Esophagus (tissue), 2 donors: ENCODE measurements at regions not wholly inside any gene's neighbourhood (a gene's known extent, or its start where the extent isn't known, plus 50 kb on each side); places are given as distances from the start of the nearest gene placed in this dataset.

ENCODE experiments used
- H3K27ac ChIP-seq, 2 donors: one replicate each; pipeline ENCODE4 v1.5.1; 2013; ENCODE audit warnings: low read depth in 2 of 2, mild to moderate bottlenecking in 2 of 2, inconsistent platforms in 1 of 2, low read length in 1 of 2, moderate library complexity in 1 of 2
- H3K27me3 ChIP-seq, 2 donors: one replicate each; pipeline ENCODE4 v1.6.1; 2013; ENCODE audit warnings: low read length in 2 of 2, control low read depth in 1 of 2, mild to moderate bottlenecking in 1 of 2; ENCODE audit not compliant: insufficient read depth in 2 of 2, control insufficient read depth in 1 of 2
- H3K36me3 ChIP-seq, 2 donors: one replicate each; pipeline ENCODE4 v1.6.1; 2013; ENCODE audit warnings: low read length in 1 of 2; ENCODE audit not compliant: control insufficient read depth in 2 of 2, insufficient read depth in 2 of 2
- H3K4me1 ChIP-seq, 2 donors: one replicate each; pipeline ENCODE4 v1.6.1; 2013; ENCODE audit warnings: low read length in 1 of 2; ENCODE audit not compliant: control insufficient read depth in 2 of 2, insufficient read depth in 2 of 2
- H3K4me3 ChIP-seq, 2 donors: one replicate each; pipeline ENCODE4 v1.5.1; 2013; ENCODE audit warnings: low read length in 2 of 2, mild to moderate bottlenecking in 2 of 2, low read depth in 1 of 2, moderate library complexity in 1 of 2
- H3K9me3 ChIP-seq, 2 donors: one replicate each; pipeline ENCODE4 v1.6.1; 2013; ENCODE audit warnings: mild to moderate bottlenecking in 2 of 2, low read depth in 1 of 2, low read length in 1 of 2, moderate library complexity in 1 of 2; ENCODE audit not compliant: control insufficient read depth in 2 of 2, insufficient read depth in 1 of 2
- WGBS, 2 donors: extraction: QIAGEN DNeasy Blood & Tissue Kit; methylation state at CpG; one replicate each; pipeline ENCODE4 v1.1.7; 2013; 5-methylcytosine and 5-hydroxymethylcytosine counted together
- donor health status: healthy with polysubstance abuse.
- donor health status: Bipolar disorder and iron deficiency.

DNA sequence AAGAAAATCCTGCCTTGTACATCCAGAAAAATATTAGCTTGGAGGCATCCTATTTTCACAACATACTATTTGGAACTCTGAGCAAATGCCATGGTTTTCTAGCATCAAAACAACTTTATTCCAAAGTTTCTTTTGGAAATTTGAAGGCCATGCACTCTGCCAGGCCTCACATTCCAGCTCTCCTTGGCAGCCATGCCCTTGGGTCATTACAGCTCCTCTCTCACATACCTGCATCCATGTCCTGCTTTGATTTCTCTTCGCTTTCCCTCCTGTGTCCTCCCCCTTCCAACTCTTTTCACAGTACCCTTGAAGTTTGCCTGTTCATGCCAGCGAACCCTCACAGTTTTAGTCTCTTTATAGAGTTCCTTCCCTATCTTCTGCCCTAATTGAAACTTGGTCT, 70.9 kb upstream of the TPRG1 start:
- H3K27ac ChIP-seq = no peak overlapping the region
- whole genome bisulfite sequencing, 2 donors = 95 to 98% methylated on average over 2 of the region's 2 CpGs

DNA sequence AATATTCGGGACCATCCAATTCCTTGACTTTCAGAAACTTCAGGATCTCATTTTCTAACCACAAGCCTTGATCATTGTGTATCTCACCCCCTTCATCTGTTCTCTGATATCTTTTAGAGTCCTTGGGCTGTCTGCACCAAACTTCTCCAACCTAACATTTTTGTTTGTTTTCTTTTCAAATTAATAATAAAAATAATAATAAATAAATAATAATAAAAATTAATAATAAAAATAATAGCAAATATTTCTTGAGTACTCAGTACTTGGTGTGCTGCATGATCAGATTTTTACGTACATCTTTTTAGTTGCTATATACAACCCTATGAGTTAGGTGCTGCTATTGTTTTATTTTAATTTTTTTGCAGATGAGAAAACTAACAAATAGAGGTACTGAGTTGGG, 70.2 kb upstream of the TPRG1 start:
- H3K4me3 ChIP-seq = no peak overlapping the region
- no peak overlapping the region for H3K27ac ChIP-seq
- 90 to 93% methylated on average over 2 of the region's 2 CpGs for WGBS, 2 donors
- no peaks in the 10 kb centered on the region for H3K4me1 ChIP-seq
- H3K27me3 ChIP-seq = no peaks in the 10 kb centered on the region
- no peaks in the 10 kb centered on the region for H3K9me3 ChIP-seq
- H3K36me3 ChIP-seq = no peaks in the 10 kb centered on the region

More for the DNA sequence above, 70.9 kb upstream of the TPRG1 start:
- Histone ChIP-seq H3K27me3 (no peaks in the 10 kb centered on the region), H3K4me1 (peaks cover 0 to 2% of the 10 kb centered on the region in 2 donors), H3K9me3 (no peaks in the 10 kb centered on the region), H3K36me3 (no peaks in the 10 kb centered on the region), H3K4me3 (no peak overlapping the region)

DNA sequence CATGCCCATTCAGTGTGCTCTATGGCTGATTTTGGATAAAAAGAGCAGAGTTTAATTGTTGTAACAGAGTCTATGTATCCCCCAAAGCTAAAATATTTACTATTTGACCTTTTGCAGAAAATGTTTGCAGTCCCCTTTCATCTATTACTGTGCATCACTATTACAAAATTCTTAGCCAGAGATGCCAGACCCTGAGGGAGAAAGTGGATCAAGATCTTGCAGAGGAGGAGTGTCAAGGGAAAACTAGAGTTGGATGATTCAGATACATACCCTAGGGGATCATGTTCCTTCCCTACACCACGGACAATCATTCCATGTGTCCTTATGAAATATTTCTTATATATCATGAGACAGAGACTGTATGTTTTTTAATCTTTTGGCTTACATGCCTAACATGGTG, 68.6 kb upstream of the TPRG1 start:
- 51 to 57% methylated on average over 1 of the region's 1 CpG for WGBS, 2 donors
- no peaks in the 10 kb centered on the region for H3K36me3 ChIP-seq
- no peak overlapping the region for H3K4me3 ChIP-seq
- no peaks in the 10 kb centered on the region for H3K4me1 ChIP-seq
- H3K27ac ChIP-seq = no peak overlapping the region
- no peaks in the 10 kb centered on the region for H3K27me3 ChIP-seq
- no peaks in the 10 kb centered on the region for H3K9me3 ChIP-seq

DNA sequence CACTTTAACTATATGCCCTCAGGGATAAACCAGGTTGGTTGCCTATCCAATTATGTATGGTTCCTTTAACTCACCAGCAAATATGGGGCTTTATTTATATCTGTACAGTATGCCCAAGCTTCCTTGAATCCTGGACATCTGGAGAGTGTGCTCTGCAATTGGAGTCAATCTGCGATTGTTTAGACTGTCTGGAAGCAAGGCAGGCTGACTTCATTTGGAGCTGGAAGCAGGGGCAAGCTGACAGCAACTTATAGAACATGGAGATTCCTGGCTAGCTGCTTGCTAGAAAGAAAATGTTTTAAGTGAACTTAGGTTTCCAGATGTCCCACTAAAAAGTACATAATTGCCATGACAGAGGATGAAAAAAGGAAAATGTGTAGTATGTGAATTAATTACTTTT, 63.7 kb upstream of the TPRG1 start:
- no peaks in the 10 kb centered on the region for H3K9me3 ChIP-seq
- WGBS, 2 donors = 70 to 74% methylated on average over 1 of the region's 1 CpG
- no peak overlapping the region for H3K27ac ChIP-seq
- no peak overlapping the region for H3K4me3 ChIP-seq
- H3K4me1 ChIP-seq = no peaks in the 10 kb centered on the region
- H3K27me3 ChIP-seq = no peaks in the 10 kb centered on the region
- no peaks in the 10 kb centered on the region for H3K36me3 ChIP-seq

DNA sequence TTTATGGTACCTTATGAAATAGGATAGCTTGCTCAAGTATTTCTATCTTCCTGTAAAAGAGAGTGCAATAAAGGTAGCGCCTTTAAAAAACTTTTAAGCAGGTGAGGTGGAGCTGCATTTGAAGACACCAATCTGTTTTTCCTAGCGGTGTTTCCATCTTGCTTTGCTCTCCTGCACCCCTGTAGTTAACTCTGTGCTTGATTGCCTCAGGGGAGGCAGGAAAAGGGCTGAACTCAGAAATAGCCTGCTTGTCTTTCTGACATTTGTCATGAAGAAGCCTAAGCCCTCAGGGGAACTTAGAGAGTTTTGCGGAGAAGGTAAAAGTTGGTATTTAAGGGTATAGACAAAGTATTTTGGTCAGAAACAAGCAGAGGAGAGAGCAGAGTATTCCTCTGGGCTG, 63.0 kb upstream of the TPRG1 start:
- Histone ChIP-seq H3K36me3 (no peaks in the 10 kb centered on the region), H3K27me3 (no peaks in the 10 kb centered on the region), H3K4me3 (no peak overlapping the region), H3K4me1 (no peaks in the 10 kb centered on the region), H3K27ac (no peak overlapping the region), H3K9me3 (no peaks in the 10 kb centered on the region)
- 84 to 87% methylated on average over 3 of the region's 3 CpGs for WGBS, 2 donors

DNA sequence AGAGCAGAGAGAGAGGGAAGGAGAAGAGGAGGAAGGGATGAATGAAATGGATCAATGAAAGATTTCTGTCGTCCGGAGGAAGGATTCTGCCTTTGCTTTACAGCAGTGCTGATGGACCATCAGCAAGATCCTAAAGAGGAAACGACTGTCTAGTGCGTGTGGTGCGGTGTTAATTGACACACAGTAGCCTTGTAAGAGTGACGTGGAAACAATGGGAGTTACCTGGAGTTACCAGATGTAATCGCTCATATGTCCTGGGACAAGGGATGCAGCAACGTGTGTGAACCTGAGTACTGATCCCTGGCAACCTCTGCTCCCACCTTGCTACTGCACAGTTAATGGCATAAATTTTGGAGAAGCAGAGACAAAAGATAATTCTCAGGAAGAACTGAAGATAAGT, 62.6 kb upstream of the TPRG1 start:
- 79 to 84% methylated on average over 8 of the region's 8 CpGs for WGBS, 2 donors
- H3K27me3 ChIP-seq = no peaks in the 10 kb centered on the region
- no peak overlapping the region for H3K4me3 ChIP-seq
- no peaks in the 10 kb centered on the region for H3K36me3 ChIP-seq
- H3K4me1 ChIP-seq = no peaks in the 10 kb centered on the region
- no peak overlapping the region for H3K27ac ChIP-seq
- no peaks in the 10 kb centered on the region for H3K9me3 ChIP-seq

DNA sequence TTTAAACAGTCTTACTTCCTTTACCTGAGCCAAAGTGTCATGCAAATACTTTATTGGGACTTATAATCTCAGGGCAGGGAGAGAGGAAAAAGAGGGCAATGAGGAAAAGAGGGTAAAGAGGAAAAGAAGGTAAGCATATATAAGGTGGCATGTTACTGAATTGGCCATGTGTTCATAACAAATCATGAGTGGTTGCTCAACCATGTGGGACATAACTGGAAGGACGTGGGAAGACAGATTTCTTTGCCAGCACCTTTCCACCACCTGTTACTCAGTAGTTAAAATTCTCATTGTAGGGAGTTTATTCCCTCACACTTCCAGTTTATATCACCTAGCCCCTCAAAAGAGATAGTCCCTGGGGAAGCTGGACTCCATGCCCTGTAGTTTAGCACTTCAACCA, 54.7 kb upstream of the TPRG1 start:
- WGBS, 2 donors = 75 to 87% methylated on average over 1 of the region's 1 CpG
- Histone ChIP-seq H3K36me3 (no peaks in the 10 kb centered on the region), H3K9me3 (no peaks in the 10 kb centered on the region), H3K27me3 (no peaks in the 10 kb centered on the region), H3K4me3 (no peak overlapping the region), H3K4me1 (no peaks in the 10 kb centered on the region), H3K27ac (no peak overlapping the region)

DNA sequence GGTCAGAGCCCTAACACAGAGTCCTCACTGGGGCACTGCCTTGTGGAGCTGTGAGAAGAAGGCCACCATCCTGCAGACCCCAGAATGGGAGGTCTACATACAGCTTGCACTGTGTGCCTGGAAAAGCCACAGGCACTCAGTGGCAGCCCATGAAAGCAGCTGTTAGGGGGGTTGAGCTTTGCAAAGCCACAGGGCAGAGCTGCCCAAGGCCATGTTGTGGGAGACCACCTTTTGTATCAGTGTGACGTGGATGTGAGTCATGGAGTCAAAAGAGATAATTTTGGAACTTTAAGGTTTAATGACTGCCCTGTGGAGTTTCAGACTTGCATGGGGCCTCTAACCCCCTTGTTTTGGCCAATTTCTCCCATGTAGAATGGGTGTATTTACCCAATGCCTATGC, 52.9 kb upstream of the TPRG1 start:
- 88 to 90% methylated on average over 1 of the region's 1 CpG for WGBS, 2 donors
- Histone ChIP-seq H3K27ac (no peak overlapping the region), H3K4me1 (no peaks in the 10 kb centered on the region), H3K36me3 (no peaks in the 10 kb centered on the region), H3K4me3 (no peak overlapping the region), H3K9me3 (no peaks in the 10 kb centered on the region), H3K27me3 (no peaks in the 10 kb centered on the region)

DNA sequence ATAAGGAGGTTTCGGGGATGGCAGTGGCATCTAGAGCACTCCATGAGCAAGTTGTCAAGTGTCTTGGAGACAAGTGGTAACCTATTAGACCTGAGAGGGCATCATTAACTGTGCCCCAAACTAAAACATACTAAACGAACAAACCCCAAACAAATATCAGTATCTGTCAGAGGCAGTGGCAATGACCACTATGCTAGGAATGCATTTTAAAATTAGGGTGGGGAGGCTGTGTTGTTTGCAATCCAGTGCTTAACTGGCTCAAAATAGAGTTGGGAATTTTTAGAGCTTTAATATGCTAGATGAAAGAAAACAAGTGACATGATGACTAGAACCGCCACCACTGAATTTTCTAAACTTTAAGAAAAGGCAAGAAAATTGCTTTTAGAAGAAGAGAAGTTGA, 51.8 kb upstream of the TPRG1 start:
- 88 to 90% methylated on average over 3 of the region's 3 CpGs for WGBS, 2 donors
- H3K4me3 ChIP-seq = no peak overlapping the region
- no peaks in the 10 kb centered on the region for H3K36me3 ChIP-seq
- H3K27ac ChIP-seq = no peak overlapping the region
- no peaks in the 10 kb centered on the region for H3K9me3 ChIP-seq
- H3K4me1 ChIP-seq = no peaks in the 10 kb centered on the region
- no peaks in the 10 kb centered on the region for H3K27me3 ChIP-seq

DNA sequence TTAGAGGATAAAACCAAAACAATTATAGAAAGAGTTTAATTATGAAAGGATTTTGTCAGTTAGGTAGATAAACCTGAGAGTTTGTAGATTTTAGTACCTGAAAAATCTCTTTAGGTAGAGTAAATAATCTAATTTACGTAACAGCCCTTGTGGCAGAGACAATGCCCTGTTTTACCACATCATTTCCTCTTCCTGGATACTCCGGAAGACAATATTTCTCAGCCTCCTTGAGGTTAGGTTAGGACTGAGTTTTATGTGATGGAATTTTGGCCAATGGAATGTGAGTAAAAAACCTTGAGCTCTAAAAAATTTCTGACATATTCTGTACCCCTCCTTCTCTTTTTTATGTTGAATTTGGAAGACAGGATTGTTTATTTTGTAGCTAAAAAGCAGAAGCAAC, 50.7 kb upstream of the TPRG1 start:
- Histone ChIP-seq H3K27me3 (no peaks in the 10 kb centered on the region), H3K4me1 (no peaks in the 10 kb centered on the region), H3K9me3 (no peaks in the 10 kb centered on the region), H3K36me3 (no peaks in the 10 kb centered on the region), H3K4me3 (no peak overlapping the region), H3K27ac (no peak overlapping the region)
- 73 to 77% methylated on average over 2 of the region's 2 CpGs for WGBS, 2 donors
